ENCODE measurements at regions not wholly inside any gene's neighbourhood (a gene's known extent, or its start where the extent isn't known, plus 50 kb on each side); places are given as distances from the start of the nearest gene placed in this dataset.

DNA sequence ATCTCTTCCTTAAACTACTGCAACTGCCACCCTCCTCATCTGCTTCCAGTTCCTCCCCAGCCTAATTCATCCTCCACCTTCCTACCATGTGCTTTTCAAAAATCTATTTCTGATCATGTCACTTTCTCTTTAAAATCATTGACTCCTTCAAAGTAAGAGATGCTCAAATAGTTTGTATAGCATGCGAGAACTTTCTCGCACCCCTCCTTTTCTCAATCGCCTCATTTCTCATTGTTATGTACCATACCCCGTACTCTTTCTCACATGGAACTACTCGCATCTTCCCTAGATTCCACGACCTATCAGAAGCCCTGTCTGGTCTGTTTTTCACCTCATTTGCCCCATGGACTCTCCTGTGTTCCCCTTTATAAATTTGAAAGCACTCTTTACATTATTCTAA lies 238.2 kb downstream of the NRIP1 start:
- 84 to 88% methylated on average over 6 of the region's 6 CpGs for WGBS, 2 donors (ENCODE audit: low coverage in 1 of 2)
- ATAC-seq: no peak
- no peaks in the 10 kb centered on the region for H3K36me3 ChIP-seq

DNA sequence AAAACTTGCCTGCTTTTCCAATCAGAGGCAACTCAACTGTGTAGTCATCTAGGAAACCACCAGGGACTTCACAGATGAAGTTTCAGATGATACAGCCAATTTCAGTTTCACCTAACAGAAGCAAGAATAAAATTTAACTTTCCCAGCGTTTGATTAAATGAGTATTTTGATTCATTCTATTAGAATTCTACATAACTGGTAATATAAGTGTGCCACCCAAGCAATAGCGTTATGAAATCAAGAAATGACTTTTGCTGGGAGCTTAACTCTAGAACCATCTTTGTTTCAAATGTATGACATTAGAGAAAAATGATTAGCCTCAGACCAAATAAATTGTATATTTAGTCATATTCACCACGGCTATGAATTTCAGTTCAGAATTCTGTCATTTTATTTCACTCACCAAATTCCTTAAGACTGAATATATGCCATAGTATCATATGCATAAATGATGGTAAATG lies 239.3 kb downstream of the NRIP1 start:
- WGBS, 2 donors (ENCODE audit: low coverage in 1 of 2): 80 to 92% methylated on average over 3 of the region's 3 CpGs
- H3K9me3 ChIP-seq: no peaks in the 10 kb centered on the region
- no peak for ATAC-seq
- no peak overlapping the region for H3K27ac ChIP-seq
- H3K36me3 ChIP-seq: no peaks in the 10 kb centered on the region
- no peaks in the 10 kb centered on the region for H3K27me3 ChIP-seq
- H3K4me3 ChIP-seq: no peak overlapping the region
- TF ChIP-seq POLR2AphosphoS5 (IDR thresholded peaks at IDR 0.05): no peak
- TF ChIP-seq, protein P1, sequence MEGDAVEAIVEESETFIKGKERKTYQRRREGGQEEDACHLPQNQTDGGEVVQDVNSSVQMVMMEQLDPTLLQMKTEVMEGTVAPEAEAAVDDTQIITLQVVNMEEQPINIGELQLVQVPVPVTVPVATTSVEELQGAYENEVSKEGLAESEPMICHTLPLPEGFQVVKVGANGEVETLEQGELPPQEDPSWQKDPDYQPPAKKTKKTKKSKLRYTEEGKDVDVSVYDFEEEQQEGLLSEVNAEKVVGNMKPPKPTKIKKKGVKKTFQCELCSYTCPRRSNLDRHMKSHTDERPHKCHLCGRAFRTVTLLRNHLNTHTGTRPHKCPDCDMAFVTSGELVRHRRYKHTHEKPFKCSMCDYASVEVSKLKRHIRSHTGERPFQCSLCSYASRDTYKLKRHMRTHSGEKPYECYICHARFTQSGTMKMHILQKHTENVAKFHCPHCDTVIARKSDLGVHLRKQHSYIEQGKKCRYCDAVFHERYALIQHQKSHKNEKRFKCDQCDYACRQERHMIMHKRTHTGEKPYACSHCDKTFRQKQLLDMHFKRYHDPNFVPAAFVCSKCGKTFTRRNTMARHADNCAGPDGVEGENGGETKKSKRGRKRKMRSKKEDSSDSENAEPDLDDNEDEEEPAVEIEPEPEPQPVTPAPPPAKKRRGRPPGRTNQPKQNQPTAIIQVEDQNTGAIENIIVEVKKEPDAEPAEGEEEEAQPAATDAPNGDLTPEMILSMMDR (IDR thresholded peaks at IDR 0.05): no peak
- no peak for TF ChIP-seq POLR2A (IDR thresholded peaks at IDR 0.05)
- no peak for TF ChIP-seq EP300 (IDR thresholded peaks at IDR 0.05)
- no peaks in the 10 kb centered on the region for H3K4me1 ChIP-seq

More for the DNA sequence above, 238.2 kb downstream of the NRIP1 start:
- H3K9me3 ChIP-seq: no peaks in the 10 kb centered on the region
- no peak overlapping the region for H3K4me3 ChIP-seq
- no peaks in the 10 kb centered on the region for H3K27me3 ChIP-seq
- H3K4me1 ChIP-seq: no peaks in the 10 kb centered on the region
- TF ChIP-seq, protein P1 (IDR thresholded peaks at IDR 0.05): no peak
- TF ChIP-seq POLR2A (IDR thresholded peaks at IDR 0.05) (no peak), EP300 (IDR thresholded peaks at IDR 0.05) (no peak), POLR2AphosphoS5 (IDR thresholded peaks at IDR 0.05) (no peak)
- H3K27ac ChIP-seq: no peak overlapping the region

DNA sequence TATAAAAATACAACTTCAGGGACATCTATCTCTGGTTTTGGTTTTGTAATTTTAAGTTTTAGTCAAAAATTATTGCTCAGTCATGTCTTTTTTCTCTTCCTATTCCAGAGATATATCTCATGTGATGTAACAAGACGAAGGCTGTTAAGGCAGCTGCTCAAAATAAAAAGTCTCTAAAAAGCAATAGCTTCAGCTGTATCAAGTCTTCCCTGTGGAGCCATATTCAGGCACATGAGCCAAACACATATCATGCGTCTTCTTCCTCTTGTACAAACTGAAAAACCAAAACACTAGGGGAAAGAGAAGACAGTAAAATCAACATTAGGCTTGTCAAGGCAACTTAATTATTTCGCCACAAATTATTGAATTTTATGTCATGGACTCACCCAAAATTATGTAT lies 240.7 kb downstream of the NRIP1 start:
- WGBS, 2 donors (ENCODE audit: low coverage in 1 of 2): 85 to 92% methylated on average over 3 of the region's 3 CpGs
- Histone ChIP-seq H3K9me3 (no peaks in the 10 kb centered on the region), H3K4me3 (no peak overlapping the region), H3K27ac (no peak overlapping the region), H3K4me1 (no peaks in the 10 kb centered on the region), H3K27me3 (no peaks in the 10 kb centered on the region), H3K36me3 (no peaks in the 10 kb centered on the region)
- no peak for ATAC-seq
- no peak for TF ChIP-seq EP300 (IDR thresholded peaks at IDR 0.05)
- TF ChIP-seq, protein P1 (IDR thresholded peaks at IDR 0.05): no peak
- TF ChIP-seq POLR2AphosphoS5 (IDR thresholded peaks at IDR 0.05): no peak
- TF ChIP-seq POLR2A (IDR thresholded peaks at IDR 0.05): no peak

DNA sequence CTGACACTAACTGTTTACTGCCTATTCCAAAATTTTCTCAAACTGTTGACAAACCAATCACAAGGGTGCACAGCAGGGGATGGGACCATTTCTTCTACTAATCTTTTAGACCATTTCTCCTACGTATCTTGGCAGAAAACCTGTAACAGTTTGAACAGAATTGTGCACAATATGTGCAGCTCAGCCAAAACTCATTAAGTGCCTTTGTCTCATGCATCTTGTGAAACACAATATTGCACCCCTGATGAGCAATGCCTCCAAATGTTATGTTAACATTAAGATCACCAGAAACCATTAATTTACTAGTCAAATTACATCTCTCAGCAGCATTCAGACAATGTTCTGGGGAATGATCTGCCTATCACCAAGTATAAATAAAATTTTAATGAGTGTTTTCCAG lies 247.5 kb downstream of the NRIP1 start:
- 38 to 62% methylated on average over 1 of the region's 1 CpG for WGBS, 2 donors (ENCODE audit: low coverage in 1 of 2)
- Histone ChIP-seq H3K36me3 (no peaks in the 10 kb centered on the region), H3K27ac (no peak overlapping the region), H3K9me3 (peaks cover 0 to 8% (median 0%) of the 10 kb centered on the region in 3 donors), H3K4me3 (no peak overlapping the region), H3K4me1 (no peaks in the 10 kb centered on the region), H3K27me3 (no peaks in the 10 kb centered on the region)
- TF ChIP-seq, protein P1 (IDR thresholded peaks at IDR 0.05): no peak
- TF ChIP-seq POLR2AphosphoS5 (IDR thresholded peaks at IDR 0.05): no peak
- TF ChIP-seq POLR2A (IDR thresholded peaks at IDR 0.05): no peak
- no peak for TF ChIP-seq EP300 (IDR thresholded peaks at IDR 0.05)
- no peak for ATAC-seq

DNA sequence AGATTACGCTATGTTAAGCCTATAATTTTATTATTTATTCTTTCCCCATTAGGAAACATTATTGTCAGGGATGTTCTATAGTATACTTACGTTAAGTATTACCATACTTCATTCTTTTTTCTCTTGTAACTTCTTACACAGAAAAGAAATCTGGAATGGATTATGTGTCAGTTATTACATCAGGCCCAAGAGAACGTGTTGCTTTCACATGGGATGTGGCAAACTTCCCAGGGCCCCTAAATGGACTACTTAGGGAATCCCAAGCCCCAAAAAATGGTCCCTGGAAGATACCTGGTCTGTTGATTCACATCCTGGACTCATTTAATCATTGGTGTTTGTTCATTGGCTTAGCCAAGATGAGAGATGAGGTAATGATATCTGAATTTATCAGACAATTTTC lies 249.8 kb downstream of the NRIP1 start:
- no peak for ATAC-seq
- Histone ChIP-seq H3K4me1 (no peaks in the 10 kb centered on the region), H3K36me3 (no peaks in the 10 kb centered on the region), H3K4me3 (no peak overlapping the region), H3K9me3 (peaks cover 0 to 21% (median 0%) of the 10 kb centered on the region in 3 donors), H3K27me3 (no peaks in the 10 kb centered on the region), H3K27ac (no peak overlapping the region)
- TF ChIP-seq POLR2A (IDR thresholded peaks at IDR 0.05) (no peak), EP300 (IDR thresholded peaks at IDR 0.05) (no peak), POLR2AphosphoS5 (IDR thresholded peaks at IDR 0.05) (no peak)
- TF ChIP-seq, protein P1 (IDR thresholded peaks at IDR 0.05): no peak
- 75 to 78% methylated on average over 3 of the region's 3 CpGs for WGBS, 2 donors (ENCODE audit: low coverage in 1 of 2)
